H9 (cell line): ENCODE measurements at regions not wholly inside any gene's neighbourhood (a gene's known extent, or its start where the extent isn't known, plus 50 kb on each side); places are given as distances from the start of the nearest gene placed in this dataset.

Source experiments
- DNase-seq: peaks from one replicate; pipeline ENCODE4 v3.0.0-alpha.2; 2017
- H2AFZ ChIP-seq: one replicate; pipeline ENCODE4 v1.6.1; 2013; ENCODE audit warnings: mild to moderate bottlenecking, low read length, control low read depth, moderate library complexity
- H2AK5ac ChIP-seq: 2 replicates; pipeline ENCODE4 v1.6.1; 2013; ENCODE audit warnings: low read length, control low read depth, mixed read lengths; ENCODE audit not compliant: insufficient read length
- H2BK120ac ChIP-seq: one replicate; pipeline ENCODE4 v1.6.1; 2013; ENCODE audit warnings: low read depth, mild to moderate bottlenecking, low read length, control low read depth, inconsistent platforms; ENCODE audit not compliant: poor library complexity, severe bottlenecking
- H2BK12ac ChIP-seq: 2 replicates; pipeline ENCODE4 v1.6.1; 2013; ENCODE audit warnings: low read length, control low read depth, mixed read lengths, low read depth; ENCODE audit not compliant: insufficient read length
- H2BK15ac ChIP-seq: 2 replicates; pipeline ENCODE4 v1.6.1; 2013; ENCODE audit warnings: low read depth, low read length, control low read depth
- H2BK20ac ChIP-seq: one replicate; pipeline ENCODE4 v1.6.1; 2013; ENCODE audit warnings: low read depth, mild to moderate bottlenecking, low read length, control low read depth, inconsistent platforms; ENCODE audit not compliant: poor library complexity, severe bottlenecking
- H2BK5ac ChIP-seq: 2 replicates; pipeline ENCODE4 v1.6.1; 2013; ENCODE audit warnings: low read length, control low read depth, mixed read lengths; ENCODE audit not compliant: insufficient read length
- H3K14ac ChIP-seq: 2 replicates; pipeline ENCODE4 v1.6.1; 2013; ENCODE audit warnings: low read length, control low read depth; ENCODE audit not compliant: insufficient read depth
- H3K18ac ChIP-seq: 2 replicates; pipeline ENCODE4 v1.6.1; 2013; ENCODE audit warnings: low read depth, mild to moderate bottlenecking, mixed read lengths, low read length, control low read depth; ENCODE audit not compliant: insufficient read length
- H3K23ac ChIP-seq: 2 replicates; pipeline ENCODE4 v1.6.1; 2013; ENCODE audit warnings: low read length, control low read depth, mixed read lengths, low read depth; ENCODE audit not compliant: insufficient read length
- H3K23me2 ChIP-seq: 2 replicates; pipeline ENCODE4 v1.6.1; 2013; ENCODE audit warnings: low read depth, mild to moderate bottlenecking, mixed read lengths, low read length, control low read depth; ENCODE audit not compliant: insufficient read length, poor library complexity, severe bottlenecking
- H3K27ac ChIP-seq: 2 replicates; pipeline ENCODE4 v1.5.1; 2013; ENCODE audit warnings: low read length, control low read depth, mixed read lengths, low read depth; ENCODE audit not compliant: insufficient read length
- H3K27me3 ChIP-seq: 2 replicates; pipeline ENCODE4 v1.6.1; 2013; ENCODE audit warnings: low read length, control low read depth, inconsistent platforms; ENCODE audit not compliant: insufficient read depth
- H3K4ac ChIP-seq: 2 replicates; pipeline ENCODE4 v1.6.1; 2013; ENCODE audit warnings: low read depth, mild to moderate bottlenecking, control low read depth, inconsistent platforms, low read length, moderate library complexity
- H3K4me1 ChIP-seq: 2 replicates; pipeline ENCODE4 v1.6.1; 2013; ENCODE audit warnings: low read length, control low read depth, inconsistent platforms; ENCODE audit not compliant: insufficient read depth
- H3K4me2 ChIP-seq: 2 replicates; pipeline ENCODE4 v1.6.1; 2013; ENCODE audit warnings: low read length, control low read depth, mixed read lengths; ENCODE audit not compliant: insufficient read length, insufficient read depth
- H3K56ac ChIP-seq: 2 replicates; pipeline ENCODE4 v1.6.1; 2013; ENCODE audit warnings: low read depth, mild to moderate bottlenecking, mixed read lengths, low read length, control low read depth; ENCODE audit not compliant: insufficient read length
- H3K79me1 ChIP-seq: 2 replicates; pipeline ENCODE4 v1.6.1; 2013; ENCODE audit warnings: low read depth, mild to moderate bottlenecking, moderate library complexity, low read length, control low read depth, inconsistent platforms; ENCODE audit not compliant: insufficient read depth, poor library complexity, severe bottlenecking
- H3K79me2 ChIP-seq: 2 replicates; pipeline ENCODE4 v1.6.1; 2013; ENCODE audit warnings: low read length, control low read depth, inconsistent platforms; ENCODE audit not compliant: insufficient read depth
- H3K9ac ChIP-seq: 2 replicates; pipeline ENCODE4 v1.6.1; 2013; ENCODE audit warnings: low read length, control low read depth, mixed read lengths; ENCODE audit not compliant: insufficient read length; ENCODE audit errors: extremely low read depth
- H3K9me3 ChIP-seq: one replicate; pipeline ENCODE4 v1.6.1; 2013; ENCODE audit warnings: low read depth, low read length, inconsistent platforms; ENCODE audit not compliant: control insufficient read depth
- H3T11ph ChIP-seq: one replicate; pipeline ENCODE4 v1.6.1; 2013; ENCODE audit warnings: mild to moderate bottlenecking, low read length, control low read depth, inconsistent platforms
- H4K20me1 ChIP-seq: one replicate; pipeline ENCODE4 v1.6.1; 2013; ENCODE audit not compliant: control insufficient read depth, insufficient read length, insufficient read depth
- H4K5ac ChIP-seq: 2 replicates; pipeline ENCODE4 v1.6.1; 2013; ENCODE audit warnings: low read depth, mild to moderate bottlenecking, mixed read lengths, low read length, control low read depth; ENCODE audit not compliant: insufficient read length
- H4K8ac ChIP-seq: replicated peaks from 2 replicates; pipeline ENCODE4 v1.6.1; 2013; ENCODE audit warnings: low read length, control low read depth, mixed read lengths, low read depth; ENCODE audit not compliant: insufficient read length
- H4K91ac ChIP-seq: 2 replicates; pipeline ENCODE4 v1.6.1; 2013; ENCODE audit warnings: low read depth, mild to moderate bottlenecking, moderate library complexity, mixed read lengths, low read length, control low read depth; ENCODE audit not compliant: insufficient read length
- H3K27ac Mint-ChIP-seq, 3 experiments: 2 replicates in 2 of 3; 3 replicates in 1 of 3; pipeline ENCODE4 v1.8.0; 2020 to 2021; ENCODE audit warnings: mixed read lengths in 3 of 3, mild to moderate bottlenecking in 1 of 3, moderate library complexity in 1 of 3
- H3K27me3 Mint-ChIP-seq: 2 replicates; pipeline ENCODE4 v1.8.0; 2021; ENCODE audit warnings: low read depth, mild to moderate bottlenecking, moderate library complexity, mixed read lengths
- H3K36me3 Mint-ChIP-seq, 3 experiments: 2 replicates in 2 of 3; 3 replicates in 1 of 3; pipeline ENCODE4 v1.8.0; 2020 to 2021; ENCODE audit warnings: low read depth in 3 of 3, mixed read lengths in 3 of 3; ENCODE audit not compliant: insufficient read depth in 1 of 3
- H3K4me1 Mint-ChIP-seq, 2 experiments: 2 replicates each; pipeline ENCODE4 v1.8.0; 2020; ENCODE audit warnings: mixed read lengths in 2 of 2
- H3K4me3 Mint-ChIP-seq, 2 experiments: 2 replicates in 1 of 2; 3 replicates in 1 of 2; pipeline ENCODE4 v1.8.0; 2020 to 2021; ENCODE audit warnings: mild to moderate bottlenecking in 2 of 2, mixed read lengths in 2 of 2, moderate library complexity in 1 of 2
- H3K9me3 Mint-ChIP-seq, 2 experiments: 2 replicates in 1 of 2; 3 replicates in 1 of 2; pipeline ENCODE4 v1.8.0; 2020; ENCODE audit warnings: mild to moderate bottlenecking in 2 of 2, mixed read lengths in 2 of 2, moderate library complexity in 1 of 2
- CTCF ChIP-seq: fragments of 200-600 bp; sonication (generic); conservative IDR thresholded peaks from 3 replicates; pipeline ENCODE4 v1.8.0; 2021; ENCODE audit warnings: antibody characterized with exemption, mild to moderate bottlenecking
- WGBS: extraction: QIAGEN DNeasy Blood & Tissue Kit; methylation state at CpG from one replicate; pipeline ENCODE4 v1.1.7; 2013; ENCODE audit warnings: missing lambda C conversion rate, low lambda C conversion rate, mixed read lengths; ENCODE audit not compliant: insufficient read length; ENCODE audit errors: extremely low coverage; 5-methylcytosine and 5-hydroxymethylcytosine counted together

DNA sequence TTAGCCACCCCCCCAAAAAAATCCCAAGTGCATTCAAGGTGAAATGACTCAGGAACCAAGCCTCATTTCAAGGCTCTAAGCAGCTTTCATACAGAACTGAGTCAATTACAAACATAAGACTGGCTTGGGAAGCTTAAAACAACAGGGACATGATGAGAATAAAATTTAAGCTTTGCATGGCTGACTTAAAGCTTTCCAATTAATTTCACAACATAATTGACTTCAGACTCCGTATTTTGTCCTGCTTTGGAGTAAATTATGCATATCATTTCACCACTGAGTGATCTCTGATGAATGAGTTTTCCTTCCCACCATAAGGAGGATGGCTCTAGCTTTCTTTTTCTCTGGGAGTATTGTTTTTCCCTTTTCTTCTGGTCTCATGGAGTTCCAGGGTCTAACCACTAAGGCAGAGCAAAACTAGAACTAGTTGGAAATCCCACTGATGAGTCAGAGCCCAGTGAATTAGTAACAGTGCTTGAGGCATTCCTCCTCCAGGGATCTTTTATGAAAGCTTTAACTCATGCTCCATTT, 72.8 kb downstream of the XCL2 start:
- Histone ChIP-seq H4K8ac (no peak overlapping the region), H3K9ac (no peak overlapping the region), H3K27me3 (no peaks in the 10 kb centered on the region), H3K79me1 (no peaks in the 10 kb centered on the region), H2AFZ (no peak overlapping the region), H3K9me3 (no peaks in the 10 kb centered on the region), H3K18ac (no peak overlapping the region), H3T11ph (no peak overlapping the region), H2BK15ac (no peak overlapping the region), H2BK5ac (no peak overlapping the region), H3K4ac (no peak overlapping the region), H3K4me1 (peaks cover 8% of the 10 kb centered on the region; the same call in 1 of the 2 replicates), H3K23me2 (no peaks in the 10 kb centered on the region), H4K5ac (no peak overlapping the region), H2BK20ac (no peak overlapping the region), H3K14ac (no peak overlapping the region), H2BK120ac (no peak overlapping the region), H3K23ac (no peak overlapping the region), H3K56ac (no peak overlapping the region), H3K4me2 (no peak overlapping the region), H2AK5ac (no peak overlapping the region), H4K20me1 (no peaks in the 10 kb centered on the region), H4K91ac (no peak overlapping the region), H3K79me2 (no peaks in the 10 kb centered on the region), H2BK12ac (no peak overlapping the region), H3K27ac (no peak overlapping the region)
- Mint-ChIP-seq H3K27me3 (no peaks in the 10 kb centered on the region), H3K4me3 (no peak overlapping the region), H3K27ac (peak overlapping the region in 1 of 3 experiments; percentile 68; a peak in 1 of 7 replicates), H3K4me1 (peaks cover 15 to 30% of the 10 kb centered on the region in 2 experiments), H3K9me3 (peaks cover 15 to 16% of the 10 kb centered on the region in 2 experiments), H3K36me3 (peaks cover 10 to 21% (median 12%) of the 10 kb centered on the region in 3 experiments)
- no CpG with 5 or more reads among the region's 1 CpG for WGBS
- no peak for DNase-seq
- TF ChIP-seq CTCF: no peak
